Stimulated activated CD4-positive, alpha-beta T cell treated with anti-CD3 and anti-CD28 coated beads, Interleukin-1b, Interleukin-23, amount 100 ng/mL, for 1 hour (primary cell): ENCODE measurements at regions not wholly inside any gene's neighbourhood (a gene's known extent, or its start where the extent isn't known, plus 50 kb on each side); places are given as distances from the start of the nearest gene placed in this dataset.

Experiments
- DNase-seq, 2 donors: peaks; one replicate each; pipeline ENCODE4 v3.0.0-alpha.2; 2020; ENCODE audit warnings: low read depth in 2 of 2

- DNase-seq, result no peak
These were observed 722.5 kb downstream of the SOCS6 start for GRCh38 chr18:71011389-71011788.

- no peak for DNase-seq
These were observed 719.4 kb downstream of the SOCS6 start for GRCh38 chr18:71008257-71008656.

- no peak for DNase-seq
These were observed 712.8 kb downstream of the SOCS6 start for GRCh38 chr18:71001597-71001996.

- no peak for DNase-seq
These were observed 709.6 kb downstream of the SOCS6 start for GRCh38 chr18:70998490-70998889.

- DNase-seq, result no peak
These were observed 705.3 kb downstream of the SOCS6 start for GRCh38 chr18:70994116-70994515.

GRCh38 chr18:70991577-70991976 is 702.7 kb downstream of the SOCS6 start:
- no peak for DNase-seq

- DNase-seq, result no peak
These were observed 697.1 kb downstream of the SOCS6 start for GRCh38 chr18:70985948-70986347.

- no peak for DNase-seq
These were observed 693.4 kb downstream of the SOCS6 start for GRCh38 chr18:70982292-70982691.

- no peak for DNase-seq
These were observed 692.7 kb downstream of the SOCS6 start for GRCh38 chr18:70981400-70982140.

- no peak for DNase-seq
These were observed 684.8 kb downstream of the SOCS6 start for GRCh38 chr18:70973626-70974025.

GRCh38 chr18:70966419-70966818 is 677.6 kb downstream of the SOCS6 start:
- no peak for DNase-seq

GRCh38 chr18:70961939-70962338 is 673.1 kb downstream of the SOCS6 start:
- DNase-seq, result no peak

GRCh38 chr18:70956554-70956953 is 667.7 kb downstream of the SOCS6 start:
- no peak for DNase-seq

- no peak for DNase-seq
These were observed 647.3 kb downstream of the SOCS6 start for GRCh38 chr18:70936160-70936559.

GRCh38 chr18:70931942-70932814 is 643.3 kb downstream of the SOCS6 start:
- no peak for DNase-seq

GRCh38 chr18:70920840-70921374 is 632.1 kb downstream of the SOCS6 start:
- no peak for DNase-seq

- DNase-seq, result no peak
These were observed 618.8 kb downstream of the SOCS6 start for GRCh38 chr18:70907673-70908072.

- DNase-seq, result no peak
These were observed 603.5 kb downstream of the SOCS6 start for GRCh38 chr18:70892381-70892780.

- DNase-seq, result no peak
These were observed 581.4 kb downstream of the SOCS6 start for GRCh38 chr18:70870292-70870691.

GRCh38 chr18:70848329-70848728 is 559.5 kb downstream of the SOCS6 start:
- no peak for DNase-seq

- DNase-seq, result no peak
These were observed 551.8 kb downstream of the SOCS6 start for GRCh38 chr18:70840649-70841048.

GRCh38 chr18:70827632-70828031 is 538.8 kb downstream of the SOCS6 start:
- no peak for DNase-seq

GRCh38 chr18:70826571-70826970 is 537.7 kb downstream of the SOCS6 start:
- DNase-seq, result no peak
